ENCODE measurements at regions not wholly inside any gene's neighbourhood (a gene's known extent, or its start where the extent isn't known, plus 50 kb on each side); places are given as distances from the start of the nearest gene placed in this dataset.

- H3K4me1 ChIP-seq (ENCODE audit: control insufficient read depth, insufficient read depth, low read length): no peaks in the 10 kb centered on the region
- no peak for DNase-seq (ENCODE audit: low read depth, low spot score)
These were observed 155.5 kb upstream of the STARD13 start for GRCh38 chr13:33441015-33441414.

DNA sequence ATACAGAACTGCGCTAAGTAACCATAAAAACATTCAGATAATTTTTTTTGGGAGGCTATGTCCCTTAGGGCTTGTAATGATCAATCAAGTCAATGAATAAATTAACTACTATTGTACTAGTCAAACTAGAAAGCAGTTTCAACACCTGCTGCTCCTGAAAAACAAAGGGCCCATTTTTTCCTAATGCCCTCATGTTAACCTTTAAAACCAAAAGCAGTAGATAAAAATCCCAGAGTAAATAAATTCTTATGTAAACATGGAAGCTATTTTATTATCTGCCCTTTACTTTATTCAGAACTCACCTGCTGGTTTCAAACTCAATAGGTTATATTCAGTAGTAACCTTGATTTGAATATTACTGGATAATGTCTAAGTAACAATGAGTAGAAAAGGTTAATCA lies 159.5 kb upstream of the STARD13 start:
- H3K36me3 ChIP-seq (ENCODE audit: control insufficient read depth, insufficient read depth, low read length): no peaks in the 10 kb centered on the region
- in situ Hi-C loops (cut with HindIII; ENCODE audit: low pct_unique_long_range_greater_than_20kb, low sequenced_read_pairs) (no loop called here), intact Hi-C loops (cut with micrococcal nuclease; ENCODE audit: unreplicated experiment) (no loop called here)
- TF ChIP-seq POLR2AphosphoS5 (IDR thresholded peaks at IDR 0.05; ENCODE audit: low read depth, low read length): no peak
- no peak for TF ChIP-seq REST (IDR thresholded peaks at IDR 0.05; ENCODE audit: insufficient read depth in 1 of 2, low read depth in 2 of 2, low read length in 1 of 2)
- TF ChIP-seq TCF7L2 (IDR thresholded peaks at IDR 0.05; ENCODE audit: low read depth, low read length): no peak
- TF ChIP-seq, protein P1, sequence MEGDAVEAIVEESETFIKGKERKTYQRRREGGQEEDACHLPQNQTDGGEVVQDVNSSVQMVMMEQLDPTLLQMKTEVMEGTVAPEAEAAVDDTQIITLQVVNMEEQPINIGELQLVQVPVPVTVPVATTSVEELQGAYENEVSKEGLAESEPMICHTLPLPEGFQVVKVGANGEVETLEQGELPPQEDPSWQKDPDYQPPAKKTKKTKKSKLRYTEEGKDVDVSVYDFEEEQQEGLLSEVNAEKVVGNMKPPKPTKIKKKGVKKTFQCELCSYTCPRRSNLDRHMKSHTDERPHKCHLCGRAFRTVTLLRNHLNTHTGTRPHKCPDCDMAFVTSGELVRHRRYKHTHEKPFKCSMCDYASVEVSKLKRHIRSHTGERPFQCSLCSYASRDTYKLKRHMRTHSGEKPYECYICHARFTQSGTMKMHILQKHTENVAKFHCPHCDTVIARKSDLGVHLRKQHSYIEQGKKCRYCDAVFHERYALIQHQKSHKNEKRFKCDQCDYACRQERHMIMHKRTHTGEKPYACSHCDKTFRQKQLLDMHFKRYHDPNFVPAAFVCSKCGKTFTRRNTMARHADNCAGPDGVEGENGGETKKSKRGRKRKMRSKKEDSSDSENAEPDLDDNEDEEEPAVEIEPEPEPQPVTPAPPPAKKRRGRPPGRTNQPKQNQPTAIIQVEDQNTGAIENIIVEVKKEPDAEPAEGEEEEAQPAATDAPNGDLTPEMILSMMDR (IDR thresholded peaks at IDR 0.05): no peak
- TF ChIP-seq SIN3A (IDR thresholded peaks at IDR 0.05; ENCODE audit: borderline replicate concordance, insufficient read depth, low read depth, low read length): no peak
- no peaks in the 10 kb centered on the region for H3K9me3 ChIP-seq (ENCODE audit: control insufficient read depth, insufficient read depth, low read depth, low read length)
- H3K27ac ChIP-seq (ENCODE audit: low read length): no peak overlapping the region
- no peak overlapping the region for H3K4me3 ChIP-seq (ENCODE audit: low read depth in 2 of 2, low read length in 2 of 2)
- no TSS peak for BruUV-seq (replicated peaks)
- ATAC-seq (no peak), DNase-seq (ENCODE audit: low read depth, low spot score) (no peak)
- POLR2A ChIA-PET: no interaction called here
- no peaks in the 10 kb centered on the region for H3K27me3 ChIP-seq (ENCODE audit: control insufficient read depth, insufficient read depth, low read length)
- CTCF ChIA-PET: no interaction called here
- no peaks in the 10 kb centered on the region for H3K4me1 ChIP-seq (ENCODE audit: control insufficient read depth, insufficient read depth, low read length)

More at GRCh38 chr13:33441015-33441414, 155.5 kb upstream of the STARD13 start:
- Histone ChIP-seq H3K4me3 (ENCODE audit: low read depth in 2 of 2, low read length in 2 of 2) (no peak overlapping the region), H3K27me3 (ENCODE audit: control insufficient read depth, insufficient read depth, low read length) (no peaks in the 10 kb centered on the region), H3K9me3 (ENCODE audit: control insufficient read depth, insufficient read depth, low read depth, low read length) (no peaks in the 10 kb centered on the region), H3K36me3 (ENCODE audit: control insufficient read depth, insufficient read depth, low read length) (no peaks in the 10 kb centered on the region), H3K27ac (ENCODE audit: low read length) (no peak overlapping the region)
- no TSS peak for BruUV-seq (replicated peaks)
- TF ChIP-seq SIN3A (IDR thresholded peaks at IDR 0.05; ENCODE audit: borderline replicate concordance, insufficient read depth, low read depth, low read length): no peak
- TF ChIP-seq, protein P1 (IDR thresholded peaks at IDR 0.05): peak; percentile 43; the same call in 1 of the 2 replicates
- no peak for TF ChIP-seq TCF7L2 (IDR thresholded peaks at IDR 0.05; ENCODE audit: low read depth, low read length)
- TF ChIP-seq REST (IDR thresholded peaks at IDR 0.05; ENCODE audit: insufficient read depth in 1 of 2, low read depth in 2 of 2, low read length in 1 of 2): no peak
- in situ Hi-C loops (cut with HindIII; ENCODE audit: low pct_unique_long_range_greater_than_20kb, low sequenced_read_pairs): no loop called here
- ChIA-PET POLR2A (no interaction called here), CTCF (no interaction called here)
- intact Hi-C loops (cut with micrococcal nuclease; ENCODE audit: unreplicated experiment): no loop called here
- no peak for ATAC-seq

Data from Panc1 (cell line).